KOPT-K1 (cell line): ENCODE measurements at regions not wholly inside any gene's neighbourhood (a gene's known extent, or its start where the extent isn't known, plus 50 kb on each side); places are given as distances from the start of the nearest gene placed in this dataset.

Source experiments
- H3K27ac ChIP-seq: fragments of 200-600 bp; sonication (generic); 2 replicates; pipeline ENCODE4 v1.5.1; 2016; ENCODE audit warnings: antibody characterized with exemption, mild to moderate bottlenecking, low read depth, low read length; ENCODE audit not compliant: poor library complexity, severe bottlenecking
- H3K36me3 ChIP-seq: fragments of 200-600 bp; sonication (generic); 2 replicates; pipeline ENCODE4 v1.5.1; 2017; ENCODE audit warnings: antibody characterized with exemption, mild to moderate bottlenecking, low read length, moderate library complexity; ENCODE audit not compliant: insufficient read depth
- H3K9me3 ChIP-seq: fragments of 200-600 bp; sonication (generic); 2 replicates; pipeline ENCODE4 v1.5.1; 2017; ENCODE audit warnings: antibody characterized with exemption, low read length, mild to moderate bottlenecking; ENCODE audit not compliant: insufficient read depth, poor library complexity, severe bottlenecking

DNA sequence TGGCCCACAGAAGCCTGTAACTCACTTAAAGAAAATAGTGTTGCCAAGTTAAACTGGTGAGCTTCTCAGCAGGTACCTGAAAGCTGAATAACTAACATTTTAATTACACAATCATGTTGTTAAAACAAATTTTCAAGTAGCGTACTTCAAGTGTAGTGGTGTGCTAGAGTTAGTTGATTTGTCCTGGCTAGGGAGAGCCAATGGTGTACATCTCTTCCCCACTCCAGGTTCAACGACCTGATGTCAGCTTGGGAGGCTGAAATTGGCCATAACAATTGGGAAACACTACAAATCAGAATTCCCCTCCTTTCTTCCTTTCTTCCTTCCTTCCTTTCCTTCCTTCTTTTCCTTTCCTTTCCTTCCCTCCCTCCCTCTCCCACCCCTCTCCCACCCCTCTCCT, 295.3 kb upstream of the SLC24A2 start:
- Histone ChIP-seq H3K9me3 (no peaks in the 10 kb centered on the region), H3K36me3 (no peaks in the 10 kb centered on the region), H3K27ac (no peak overlapping the region)

DNA sequence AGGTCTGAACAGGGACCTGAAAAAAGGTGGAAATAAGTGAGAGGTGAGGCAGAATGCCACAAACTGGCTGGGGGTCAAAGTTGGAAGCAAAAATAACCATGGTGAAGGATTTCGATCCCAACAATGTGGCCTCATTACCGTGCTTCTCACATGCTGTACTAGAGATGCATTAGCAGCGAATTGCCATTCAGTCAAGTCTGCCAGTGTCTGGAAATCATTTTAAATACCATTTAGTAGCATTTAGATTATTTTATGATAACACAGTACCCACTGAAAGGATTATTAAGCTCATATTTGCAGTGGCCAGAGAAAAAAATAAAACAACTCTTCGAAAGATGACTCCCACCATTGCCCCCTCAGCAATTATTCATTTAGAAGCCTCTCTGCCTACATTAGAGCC, 294.6 kb upstream of the SLC24A2 start:
- Histone ChIP-seq H3K36me3 (no peaks in the 10 kb centered on the region), H3K27ac (no peak overlapping the region), H3K9me3 (no peaks in the 10 kb centered on the region)

DNA sequence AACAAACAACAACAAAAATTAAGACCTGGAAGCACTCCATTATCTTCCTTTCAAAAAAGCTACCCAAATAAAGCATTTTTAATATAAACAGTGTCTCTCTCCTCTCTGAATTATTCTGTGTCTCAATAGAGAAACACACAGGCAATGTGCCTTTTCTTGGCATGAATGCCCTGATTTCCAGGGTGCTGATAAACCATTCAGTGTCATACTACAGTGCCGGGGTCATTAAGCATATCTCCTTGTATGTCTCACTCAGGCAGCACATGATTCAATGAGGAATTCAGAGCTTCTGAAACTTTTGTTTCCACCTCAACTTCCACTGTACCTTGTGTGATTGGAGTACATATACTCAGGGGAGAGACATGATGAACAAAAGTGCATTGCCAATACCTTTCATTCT, 294.0 kb upstream of the SLC24A2 start:
- no peaks in the 10 kb centered on the region for H3K9me3 ChIP-seq
- no peaks in the 10 kb centered on the region for H3K36me3 ChIP-seq
- H3K27ac ChIP-seq, result no peak overlapping the region

DNA sequence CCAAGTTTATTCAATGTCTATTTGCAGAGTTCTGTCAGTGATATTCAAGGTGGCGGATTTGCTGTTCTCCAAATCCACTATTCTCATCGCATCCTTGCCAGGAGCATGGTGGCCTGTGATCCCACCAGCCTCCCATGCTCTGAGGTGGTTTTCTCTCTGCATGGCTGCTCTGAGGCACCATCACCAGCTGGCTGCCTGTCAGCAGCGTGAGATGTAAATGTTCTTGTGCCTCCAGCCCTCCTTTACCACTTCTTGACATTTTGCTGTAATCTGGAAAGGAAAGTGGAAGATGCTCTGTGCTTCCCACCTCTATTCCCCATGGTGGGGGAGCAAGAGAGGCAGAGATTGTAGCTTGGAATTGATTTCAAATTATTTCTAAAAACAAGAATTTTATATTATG, 293.6 kb upstream of the SLC24A2 start:
- H3K9me3 ChIP-seq, result no peaks in the 10 kb centered on the region
- H3K27ac ChIP-seq, result no peak overlapping the region
- no peaks in the 10 kb centered on the region for H3K36me3 ChIP-seq

DNA sequence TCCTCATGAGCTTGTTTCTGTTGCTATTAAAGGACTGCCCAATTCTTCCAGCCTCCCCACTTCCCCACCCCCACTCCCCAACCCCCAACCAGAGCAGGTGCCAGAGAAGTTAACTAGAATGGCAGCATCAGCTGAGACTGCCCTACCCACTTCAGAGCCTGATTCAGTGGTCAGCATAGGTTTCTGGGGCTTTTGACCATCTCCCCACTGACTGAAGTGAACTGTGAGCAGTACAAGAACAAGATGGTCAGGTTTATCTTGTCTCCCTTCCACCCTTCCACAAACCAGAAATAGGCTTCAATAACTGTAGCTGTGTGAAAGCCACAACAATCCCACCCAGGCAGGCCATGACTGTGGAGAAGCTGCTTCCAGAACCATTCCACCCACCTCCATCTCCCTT, 289.4 kb upstream of the SLC24A2 start:
- no peak overlapping the region for H3K27ac ChIP-seq
- no peaks in the 10 kb centered on the region for H3K36me3 ChIP-seq
- H3K9me3 ChIP-seq, result no peaks in the 10 kb centered on the region

DNA sequence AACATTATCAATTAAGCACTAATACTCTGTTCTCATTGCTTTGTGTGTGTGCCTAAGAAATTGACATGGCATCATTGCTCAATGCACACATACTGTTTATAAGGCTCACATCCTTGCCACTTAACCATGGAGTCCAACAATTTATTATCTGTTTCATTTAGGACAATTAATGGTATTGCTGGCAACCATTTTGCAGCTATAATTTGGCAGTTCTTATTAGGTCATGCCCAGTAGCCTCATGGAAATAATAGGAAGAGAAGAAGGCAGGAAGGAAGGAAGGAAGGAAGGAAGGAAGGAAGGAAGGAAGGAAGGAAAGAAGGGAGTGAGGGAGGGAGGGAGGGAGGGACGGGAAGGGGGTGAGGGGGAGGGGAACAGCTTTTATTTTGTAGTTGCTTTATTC, 285.5 kb upstream of the SLC24A2 start:
- no peaks in the 10 kb centered on the region for H3K36me3 ChIP-seq
- H3K9me3 ChIP-seq, result no peaks in the 10 kb centered on the region
- H3K27ac ChIP-seq, result no peak overlapping the region

DNA sequence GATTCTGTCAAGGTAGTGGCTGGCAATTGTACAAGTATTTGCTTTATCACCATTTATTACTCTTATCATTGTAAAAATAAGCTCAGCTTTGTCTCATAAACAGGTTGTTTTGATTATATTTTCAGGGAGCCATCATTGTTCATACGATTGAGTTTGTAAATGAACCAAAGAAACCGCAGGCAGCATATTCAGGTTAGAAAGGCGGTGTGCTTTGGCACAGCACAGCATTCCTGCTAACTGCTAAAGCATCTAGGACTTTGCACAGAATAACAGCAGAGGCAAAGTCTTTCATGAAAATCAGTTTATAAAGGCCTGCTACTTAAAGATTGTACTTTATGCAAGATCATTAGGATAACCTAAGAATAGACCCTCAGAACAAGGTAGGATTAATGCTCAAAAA, 281.5 kb upstream of the SLC24A2 start:
- Histone ChIP-seq H3K36me3 (no peaks in the 10 kb centered on the region), H3K27ac (no peak overlapping the region), H3K9me3 (no peaks in the 10 kb centered on the region)

DNA sequence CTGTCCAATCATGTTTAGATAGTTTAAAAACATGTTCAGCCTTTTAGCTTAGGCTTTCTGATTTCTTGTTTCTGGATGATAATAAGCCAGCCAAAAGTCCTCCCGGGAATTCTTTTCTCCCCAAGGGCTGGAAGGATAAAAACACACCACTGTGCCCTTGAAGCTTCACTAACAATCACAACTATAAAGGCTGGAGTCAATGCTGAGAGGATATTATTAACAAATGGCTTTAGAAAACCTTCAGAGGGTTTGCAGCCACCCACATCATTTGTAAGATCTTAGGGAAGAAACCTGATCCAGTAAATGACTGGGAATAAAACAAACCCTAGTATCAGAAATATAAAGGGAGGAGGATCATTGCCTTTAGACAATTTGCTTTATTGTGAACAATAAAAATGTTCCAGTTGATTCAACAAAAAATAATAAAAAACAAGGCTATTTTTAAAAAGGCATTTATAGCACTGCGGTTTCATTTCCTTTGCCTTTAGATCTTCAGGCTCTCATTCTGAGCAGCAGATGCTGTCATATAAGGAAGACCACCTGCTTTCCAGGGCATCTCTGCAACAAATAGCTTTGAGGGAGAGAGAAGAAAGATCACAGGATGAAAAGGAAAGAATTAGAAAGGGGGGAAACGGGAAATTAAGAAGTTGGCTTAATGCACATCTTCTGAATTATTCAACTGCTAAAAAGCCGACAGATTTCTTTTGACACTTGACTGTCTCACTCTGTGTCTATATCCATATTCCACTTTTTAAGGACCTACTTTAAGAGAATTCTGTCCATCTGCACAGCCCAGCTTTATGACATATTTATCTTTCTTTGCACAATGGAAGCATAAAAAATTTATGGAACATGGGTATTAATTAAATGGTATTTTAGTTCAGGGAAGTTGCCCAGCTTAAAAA, 277.2 kb upstream of the SLC24A2 start:
- Histone ChIP-seq H3K9me3 (no peaks in the 10 kb centered on the region), H3K36me3 (no peaks in the 10 kb centered on the region), H3K27ac (no peak overlapping the region)

DNA sequence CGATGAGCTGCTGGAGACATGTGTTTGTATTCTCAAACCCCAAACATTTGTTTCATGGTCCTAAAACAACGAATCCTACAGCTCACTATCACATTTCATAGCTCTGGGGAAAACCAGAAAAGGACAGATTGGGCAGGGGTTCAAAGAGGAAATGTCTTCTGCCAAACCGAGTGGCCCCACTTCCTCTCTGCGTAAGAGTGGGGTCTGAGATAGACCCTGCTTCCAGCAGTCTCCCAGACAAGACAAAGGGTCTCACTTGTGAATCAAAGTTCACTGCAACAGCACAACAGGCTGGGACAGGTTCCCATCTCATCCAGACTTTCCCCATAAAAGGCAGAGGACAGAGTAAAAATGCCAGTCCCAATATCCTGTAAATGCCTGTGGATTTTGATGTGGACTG, 276.2 kb upstream of the SLC24A2 start:
- H3K9me3 ChIP-seq, result no peaks in the 10 kb centered on the region
- H3K27ac ChIP-seq, result no peak overlapping the region
- H3K36me3 ChIP-seq, result no peaks in the 10 kb centered on the region

DNA sequence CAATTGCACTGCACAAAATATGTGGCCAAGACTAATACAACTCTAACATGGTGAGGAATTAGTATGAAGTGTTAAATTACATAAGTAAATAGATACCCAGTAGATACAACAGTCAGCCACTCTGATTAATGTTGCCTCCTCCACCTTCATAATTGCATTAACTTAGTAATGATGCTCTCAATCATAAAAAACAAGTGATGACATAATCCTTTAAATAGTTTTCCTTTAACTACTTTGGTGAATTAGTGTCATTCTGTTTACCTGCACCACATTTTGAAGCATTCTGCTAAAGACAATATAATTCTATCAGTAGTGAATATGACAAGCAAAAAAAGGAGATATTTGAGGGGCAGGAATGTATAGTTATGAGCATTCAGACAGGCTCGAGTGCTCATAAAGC, 265.9 kb upstream of the SLC24A2 start:
- Histone ChIP-seq H3K36me3 (no peaks in the 10 kb centered on the region), H3K27ac (no peak overlapping the region), H3K9me3 (no peaks in the 10 kb centered on the region)

DNA sequence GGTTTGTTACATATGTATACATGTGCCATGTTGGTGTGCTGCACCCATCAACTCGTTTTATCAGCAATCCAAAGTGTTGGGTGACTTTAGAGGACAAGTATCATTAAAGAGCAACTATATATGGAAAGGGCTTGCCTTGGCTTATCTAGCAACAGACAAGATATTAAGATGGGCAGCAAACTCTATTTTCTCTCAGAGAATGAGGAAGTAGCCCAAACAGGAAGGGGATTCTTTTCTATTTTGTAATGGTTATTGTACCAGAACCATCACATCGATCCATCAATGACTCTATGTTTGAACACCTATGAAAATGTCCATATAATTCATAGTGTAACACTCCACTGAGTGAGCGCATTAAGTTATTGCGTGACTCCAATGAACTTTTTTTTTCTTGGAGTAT, 260.1 kb upstream of the SLC24A2 start:
- no peaks in the 10 kb centered on the region for H3K9me3 ChIP-seq
- H3K27ac ChIP-seq, result no peak overlapping the region

DNA sequence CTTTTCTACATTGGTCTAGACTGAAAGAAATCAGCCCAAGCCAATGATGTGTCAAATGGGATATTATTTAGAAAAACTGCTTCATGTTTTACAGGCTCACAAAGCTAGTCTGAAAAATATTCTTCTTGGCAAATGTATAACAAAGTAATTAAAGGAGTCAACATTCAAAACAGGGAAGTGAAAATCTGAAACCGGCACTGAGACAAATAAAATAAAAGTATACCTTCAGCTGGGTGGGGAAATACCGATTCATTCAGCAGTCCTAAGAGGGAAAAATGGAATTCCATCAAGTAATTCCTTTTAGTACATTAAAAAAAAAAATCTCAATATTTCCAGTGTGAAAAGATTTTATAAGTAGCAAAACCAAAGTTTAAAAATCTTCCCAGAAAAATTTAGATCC, 259.6 kb upstream of the SLC24A2 start:
- H3K27ac ChIP-seq, result no peak overlapping the region
- no peaks in the 10 kb centered on the region for H3K36me3 ChIP-seq
- H3K9me3 ChIP-seq, result no peaks in the 10 kb centered on the region

More for the DNA sequence above, 260.1 kb upstream of the SLC24A2 start:
- no peaks in the 10 kb centered on the region for H3K36me3 ChIP-seq

DNA sequence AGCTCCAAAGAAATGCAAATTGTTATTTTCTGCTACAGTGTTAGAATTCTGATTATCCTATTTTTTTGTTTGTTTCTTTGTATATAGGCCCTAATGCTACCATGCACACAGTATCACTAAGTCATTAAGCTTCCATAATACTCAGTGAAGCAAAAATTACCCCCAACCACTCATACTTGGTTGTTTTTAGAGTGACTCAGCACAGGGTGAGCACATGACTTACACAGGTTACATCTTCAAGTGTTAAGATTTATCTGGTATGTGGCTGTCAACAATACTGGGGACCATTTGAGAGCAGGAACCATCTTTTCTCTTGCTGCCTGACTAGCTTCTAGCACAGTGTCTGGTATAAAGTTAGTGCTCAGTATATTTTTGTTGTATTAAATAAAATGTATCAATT, 255.8 kb upstream of the SLC24A2 start:
- Histone ChIP-seq H3K36me3 (no peaks in the 10 kb centered on the region), H3K27ac (no peak overlapping the region), H3K9me3 (no peaks in the 10 kb centered on the region)

DNA sequence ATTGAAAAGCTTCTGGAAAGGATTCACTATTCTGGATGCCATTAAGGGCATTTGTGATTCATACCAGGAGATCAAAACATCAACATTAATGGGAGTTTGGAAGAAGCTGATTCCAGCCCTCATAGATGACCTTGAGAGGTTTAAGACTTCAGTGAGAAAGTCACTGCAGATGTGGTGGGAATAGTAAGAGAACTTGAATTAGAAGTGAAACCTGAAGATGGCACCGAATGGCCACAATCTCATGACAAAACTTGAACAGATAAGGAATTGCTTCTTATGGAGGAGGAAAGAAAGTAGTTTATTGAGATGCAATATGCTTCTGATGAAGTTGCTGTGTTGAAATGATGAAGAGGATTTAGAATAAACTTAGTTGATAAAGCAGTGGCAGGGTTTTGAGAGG, 254.6 kb upstream of the SLC24A2 start:
- H3K27ac ChIP-seq, result peak overlapping the region; percentile 46
- H3K9me3 ChIP-seq, result no peaks in the 10 kb centered on the region
- H3K36me3 ChIP-seq, result no peaks in the 10 kb centered on the region

DNA sequence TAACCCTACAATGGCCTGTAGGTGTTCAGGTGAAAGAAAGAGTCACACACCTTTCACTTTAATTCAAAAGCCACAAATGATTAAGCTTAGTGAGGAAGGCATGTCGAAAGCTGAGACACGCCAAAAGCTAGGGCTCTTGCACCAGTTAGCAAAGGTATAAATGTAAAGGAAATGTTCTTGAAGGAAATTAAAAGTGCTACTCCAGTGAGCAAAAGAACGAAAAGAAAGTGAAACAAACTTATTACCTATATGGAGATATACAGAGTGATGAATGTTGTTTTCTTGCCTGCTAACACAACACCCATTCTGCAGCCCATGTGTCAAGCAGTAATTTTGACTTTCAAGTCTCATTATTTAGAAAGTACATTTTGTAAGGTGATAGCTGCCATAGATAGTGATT, 254.2 kb upstream of the SLC24A2 start:
- Histone ChIP-seq H3K27ac (peak overlapping the region; percentile 46), H3K36me3 (no peaks in the 10 kb centered on the region), H3K9me3 (no peaks in the 10 kb centered on the region)

DNA sequence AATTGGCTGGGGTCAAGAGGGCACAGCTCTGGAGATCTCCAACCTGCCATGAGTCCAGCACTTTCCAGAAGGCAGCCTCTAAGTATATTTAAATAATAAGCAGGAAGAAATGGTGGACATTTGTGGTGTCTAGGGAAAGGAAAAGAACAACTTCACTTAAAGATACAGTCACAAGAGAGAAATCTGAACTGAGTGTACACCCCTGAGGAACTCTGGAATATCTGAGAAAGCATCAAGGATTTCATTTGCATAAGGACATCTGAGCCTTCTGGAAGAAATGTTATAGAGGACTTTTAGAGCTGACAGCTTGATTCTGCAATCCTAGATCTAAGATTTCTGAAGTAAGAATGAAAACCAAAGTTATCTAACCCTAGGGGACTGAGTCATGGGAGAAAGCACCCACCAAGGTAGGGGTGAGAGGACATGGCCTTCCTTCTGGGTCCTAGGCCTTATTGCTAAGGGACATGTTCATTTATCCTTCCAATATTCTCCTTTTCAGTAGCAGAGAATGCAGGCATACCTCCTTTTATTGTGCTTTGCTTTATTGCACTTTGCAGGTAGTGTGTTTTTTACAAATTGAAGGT, 253.4 kb upstream of the SLC24A2 start:
- Histone ChIP-seq H3K27ac (no peak overlapping the region), H3K9me3 (no peaks in the 10 kb centered on the region), H3K36me3 (no peaks in the 10 kb centered on the region)
